OCI-LY1 (cell line): ENCODE measurements at regions not wholly inside any gene's neighbourhood (a gene's known extent, or its start where the extent isn't known, plus 50 kb on each side); places are given as distances from the start of the nearest gene placed in this dataset.

Experiments used
- CTCF ChIP-seq: fragments of 200-600 bp; sonication (generic), shearing (Covaris generic); IDR thresholded peaks from 2 replicates; pipeline ENCODE4 v1.5.1; 2017; ENCODE audit warnings: mild to moderate bottlenecking, antibody characterized with exemption, low read length, moderate library complexity, mixed read lengths
- EZH2 ChIP-seq: fragments of 200-600 bp; sonication (generic), shearing (Covaris generic); IDR thresholded peaks from 2 replicates; pipeline ENCODE4 v1.8.0; 2017; ENCODE audit warnings: borderline replicate concordance, mixed run types, mild to moderate bottlenecking, antibody characterized with exemption, low read length, moderate library complexity, mixed read lengths

DNA sequence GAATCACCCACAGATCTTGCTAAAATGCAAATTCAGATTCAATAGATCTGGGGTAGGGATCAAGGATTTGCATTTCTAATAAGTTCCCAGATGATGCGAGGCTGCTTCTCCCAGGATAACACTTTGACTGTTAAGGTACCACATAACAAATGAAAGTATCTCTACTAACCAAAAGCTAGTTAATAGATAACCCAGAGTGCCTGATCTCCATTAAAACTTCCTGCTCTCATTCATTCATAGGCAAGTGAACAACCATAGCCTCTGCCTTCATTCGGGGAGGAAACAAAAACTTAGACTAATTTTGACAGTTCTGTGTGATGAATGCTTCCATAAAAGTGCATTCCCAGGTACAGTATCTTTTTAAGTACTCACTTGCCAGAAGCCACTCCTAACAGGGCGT, 265.6 kb upstream of the BTBD3 start:
- TF ChIP-seq CTCF, result no peak
- no peak for TF ChIP-seq EZH2
